ENCODE measurements at regions not wholly inside any gene's neighbourhood (a gene's known extent, or its start where the extent isn't known, plus 50 kb on each side); places are given as distances from the start of the nearest gene placed in this dataset.
"Not testable (repeated sequence)": the region's sequence is repeated elsewhere in the genome, so short reads cannot be mapped to it uniquely, and the experiment has no call there.

DNA sequence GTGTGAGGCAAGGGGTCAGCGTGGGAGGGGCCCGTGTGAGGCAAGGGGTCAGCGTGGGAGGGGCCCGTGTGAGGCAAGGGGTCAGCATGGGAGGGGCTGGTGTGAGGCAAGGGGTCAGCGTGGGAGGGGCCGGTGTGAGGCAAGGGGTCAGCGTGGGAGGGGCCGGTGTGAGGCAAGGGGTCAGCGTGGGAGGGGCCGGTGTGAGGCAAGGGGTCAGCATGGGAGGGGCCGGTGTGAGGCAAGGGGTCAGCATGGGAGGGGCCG lies 119.2 kb downstream of the SEPTIN14 start:
- H3K27ac Mint-ChIP-seq; H3K4me3 Mint-ChIP-seq; ATAC-seq; H3K9me3 ChIP-seq (ENCODE audit: control insufficient read depth, low read length, poor library complexity, severe bottlenecking); H3K36me3 Mint-ChIP-seq (ENCODE audit: low read depth); H3K4me1 Mint-ChIP-seq; DNase-seq; H3K27me3 Mint-ChIP-seq: not testable (repeated sequence)

DNA sequence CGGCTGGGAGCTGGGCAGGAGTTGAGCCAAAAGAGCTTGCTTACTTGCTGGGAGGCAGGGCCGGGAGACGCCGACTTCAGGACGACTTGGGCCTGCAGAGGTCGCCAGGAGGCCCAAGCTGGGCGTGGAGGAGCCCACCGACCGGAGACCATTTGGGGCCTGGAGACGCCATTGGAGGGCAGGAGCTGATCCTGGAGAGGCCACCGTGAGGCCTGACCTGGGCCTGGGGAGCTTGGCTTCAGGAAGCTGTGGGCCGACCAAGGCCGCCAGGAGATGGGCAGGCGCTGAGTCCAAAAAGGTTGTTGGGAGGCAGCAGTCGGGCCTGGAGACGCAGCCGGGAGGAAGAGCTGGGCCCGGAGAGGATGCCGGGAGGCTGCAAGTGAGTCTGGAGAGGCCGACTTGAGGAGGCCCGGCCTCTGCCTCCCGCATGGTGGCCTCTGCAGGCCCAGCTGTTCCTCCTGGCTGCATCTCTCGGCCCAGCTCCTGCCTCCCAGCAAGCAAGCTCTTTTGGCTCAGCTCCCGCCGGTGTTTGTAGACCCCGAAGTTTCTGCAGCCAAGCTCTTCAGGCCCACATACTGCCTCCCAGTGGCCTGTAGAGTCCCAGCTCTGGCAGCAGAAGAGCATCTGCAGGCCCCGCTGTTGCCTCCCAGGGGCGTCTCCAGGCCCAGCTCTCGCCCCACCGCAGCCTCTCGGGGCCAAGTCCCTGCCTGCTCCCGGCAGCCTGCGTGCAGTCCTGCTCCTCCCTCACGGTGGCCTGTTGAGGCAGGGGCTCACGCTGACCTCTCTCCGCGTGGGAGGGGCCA lies 119.7 kb downstream of the SEPTIN14 start:
- H3K9me3 ChIP-seq (ENCODE audit: control insufficient read depth, low read length, poor library complexity, severe bottlenecking); H3K4me3 Mint-ChIP-seq; H3K27me3 Mint-ChIP-seq; H3K4me1 Mint-ChIP-seq; H3K27ac Mint-ChIP-seq; H3K36me3 Mint-ChIP-seq (ENCODE audit: low read depth); DNase-seq; ATAC-seq: not testable (repeated sequence)

GRCh38 chr7:55741721-55742631 lies 120.6 kb downstream of the SEPTIN14 start:
- not testable (repeated sequence) for H3K9me3 ChIP-seq (ENCODE audit: control insufficient read depth, low read length, poor library complexity, severe bottlenecking); H3K4me3 Mint-ChIP-seq; H3K36me3 Mint-ChIP-seq (ENCODE audit: low read depth); H3K4me1 Mint-ChIP-seq; H3K27ac Mint-ChIP-seq; ATAC-seq; H3K27me3 Mint-ChIP-seq; DNase-seq

- ATAC-seq; H3K4me1 Mint-ChIP-seq; H3K27ac Mint-ChIP-seq; DNase-seq; H3K27me3 Mint-ChIP-seq; H3K9me3 ChIP-seq (ENCODE audit: control insufficient read depth, low read length, poor library complexity, severe bottlenecking); H3K36me3 Mint-ChIP-seq (ENCODE audit: low read depth); H3K4me3 Mint-ChIP-seq: not testable (repeated sequence)
Measured at GRCh38 chr7:55740633-55741250, 121.8 kb downstream of the SEPTIN14 start.

- not testable (repeated sequence) for H3K36me3 Mint-ChIP-seq (ENCODE audit: low read depth); H3K9me3 ChIP-seq (ENCODE audit: control insufficient read depth, low read length, poor library complexity, severe bottlenecking); H3K27ac Mint-ChIP-seq; ATAC-seq; H3K27me3 Mint-ChIP-seq; H3K4me3 Mint-ChIP-seq; DNase-seq; H3K4me1 Mint-ChIP-seq
Measured at GRCh38 chr7:55740053-55740452, 122.5 kb downstream of the SEPTIN14 start.

DNA sequence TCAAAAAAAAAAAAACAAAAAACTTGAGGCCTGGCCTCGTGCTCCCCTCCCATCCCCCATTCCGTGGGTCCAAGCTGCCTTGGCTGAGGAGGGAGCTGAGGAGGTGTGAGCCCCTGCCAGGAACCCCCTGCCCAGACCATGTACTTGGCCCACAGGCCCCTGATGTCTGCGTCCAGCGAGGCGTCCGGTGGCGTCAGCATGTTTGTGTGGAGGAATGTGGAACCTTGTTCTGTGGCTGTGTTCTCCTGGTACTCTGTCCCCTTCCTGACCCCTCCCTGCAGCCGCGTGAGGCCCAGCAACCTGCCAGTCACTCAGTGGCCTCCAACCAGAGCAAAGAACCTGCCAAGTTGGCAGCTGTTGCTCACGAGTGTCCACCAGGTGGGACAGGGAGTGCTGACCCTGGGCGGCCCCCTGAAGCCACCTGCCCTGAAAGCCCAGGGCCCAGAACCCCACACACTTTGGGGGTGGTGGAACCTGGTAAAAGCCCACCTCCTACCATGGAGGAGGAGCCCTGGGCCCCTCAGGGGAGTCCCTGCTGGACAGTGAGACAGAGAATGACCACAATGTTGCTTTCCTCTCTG lies 125.8 kb downstream of the SEPTIN14 start:
- not testable (repeated sequence) for H3K9me3 ChIP-seq (ENCODE audit: control insufficient read depth, low read length, poor library complexity, severe bottlenecking); H3K27ac Mint-ChIP-seq; DNase-seq; H3K4me3 Mint-ChIP-seq; ATAC-seq; H3K36me3 Mint-ChIP-seq (ENCODE audit: low read depth); H3K4me1 Mint-ChIP-seq; H3K27me3 Mint-ChIP-seq

GRCh38 chr7:55733241-55734140 lies 129.1 kb downstream of the SEPTIN14 start:
- H3K4me3 Mint-ChIP-seq: no peak overlapping the region
- DNase-seq (no peak), ATAC-seq (no peak)
- H3K27me3 Mint-ChIP-seq: no peaks in the 10 kb centered on the region
- no peaks in the 10 kb centered on the region for H3K36me3 Mint-ChIP-seq (ENCODE audit: low read depth)
- H3K9me3 ChIP-seq (ENCODE audit: control insufficient read depth, low read length, poor library complexity, severe bottlenecking): no peaks in the 10 kb centered on the region
- H3K27ac Mint-ChIP-seq: no peak overlapping the region
- H3K4me1 Mint-ChIP-seq: no peaks in the 10 kb centered on the region

DNA sequence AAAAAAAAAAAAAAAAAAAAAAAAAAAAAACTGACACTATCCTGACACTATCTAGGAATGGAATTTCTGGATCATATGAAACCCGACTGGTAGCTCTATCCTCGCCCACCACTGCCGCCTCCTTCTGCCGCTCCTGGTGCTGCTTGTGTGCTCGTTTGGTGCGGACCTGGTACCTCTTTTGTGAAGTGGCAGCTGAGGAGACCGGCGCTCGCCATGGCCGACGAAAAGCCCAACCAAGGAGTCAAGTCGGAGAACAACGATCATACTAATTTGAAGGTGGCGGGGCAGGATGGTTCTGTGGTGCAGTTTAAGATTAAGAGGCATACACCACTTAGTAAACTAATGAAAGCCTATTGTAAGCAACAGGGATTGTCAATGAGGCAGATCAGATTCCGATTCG lies 130.6 kb downstream of the SEPTIN14 start:
- ATAC-seq (no peak), DNase-seq (no peak)
- H3K27ac Mint-ChIP-seq: no peak overlapping the region
- H3K27me3 Mint-ChIP-seq: peaks cover 4% of the 10 kb centered on the region
- no peaks in the 10 kb centered on the region for H3K4me1 Mint-ChIP-seq
- no peak overlapping the region for H3K4me3 Mint-ChIP-seq
- no peaks in the 10 kb centered on the region for H3K9me3 ChIP-seq (ENCODE audit: control insufficient read depth, low read length, poor library complexity, severe bottlenecking)
- no peaks in the 10 kb centered on the region for H3K36me3 Mint-ChIP-seq (ENCODE audit: low read depth)

DNA sequence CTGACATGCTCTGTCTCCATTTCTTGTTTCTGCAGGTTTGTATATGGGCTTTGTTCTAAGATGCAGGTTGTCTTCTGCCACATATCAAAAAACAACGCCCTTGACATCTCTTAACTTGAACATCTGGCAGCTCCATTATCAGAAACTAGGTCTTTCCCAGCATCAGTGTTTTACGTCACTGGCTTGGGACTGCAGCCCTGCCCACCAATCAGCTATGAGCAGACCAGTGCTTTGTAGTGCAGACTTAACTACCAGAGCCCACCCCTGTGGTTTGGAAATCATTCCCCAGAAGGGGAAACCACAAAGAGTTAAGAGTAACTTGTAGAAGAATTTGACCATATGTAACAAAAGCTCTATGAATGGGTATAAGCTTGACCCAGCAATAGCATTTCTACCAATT lies 132.4 kb downstream of the SEPTIN14 start:
- no peaks in the 10 kb centered on the region for H3K4me1 Mint-ChIP-seq
- H3K27me3 Mint-ChIP-seq: peaks cover 7% of the 10 kb centered on the region
- no peaks in the 10 kb centered on the region for H3K36me3 Mint-ChIP-seq (ENCODE audit: low read depth)
- H3K9me3 ChIP-seq (ENCODE audit: control insufficient read depth, low read length, poor library complexity, severe bottlenecking): no peaks in the 10 kb centered on the region
- no peak overlapping the region for H3K27ac Mint-ChIP-seq
- H3K4me3 Mint-ChIP-seq: no peak overlapping the region
- ATAC-seq: no peak
- no peak for DNase-seq

- ATAC-seq (no peak), DNase-seq (no peak)
- H3K27me3 Mint-ChIP-seq: peaks cover 12% of the 10 kb centered on the region
- H3K4me3 Mint-ChIP-seq: no peak overlapping the region
- no peak overlapping the region for H3K27ac Mint-ChIP-seq
- no peaks in the 10 kb centered on the region for H3K36me3 Mint-ChIP-seq (ENCODE audit: low read depth)
- no peaks in the 10 kb centered on the region for H3K9me3 ChIP-seq (ENCODE audit: control insufficient read depth, low read length, poor library complexity, severe bottlenecking)
- peaks cover 3% of the 10 kb centered on the region for H3K4me1 Mint-ChIP-seq
Measured at GRCh38 chr7:55723621-55723941, 139.0 kb downstream of the SEPTIN14 start.

- H3K27me3 Mint-ChIP-seq: peaks cover 12% of the 10 kb centered on the region
- not testable (repeated sequence) for H3K4me1 Mint-ChIP-seq; DNase-seq; H3K36me3 Mint-ChIP-seq (ENCODE audit: low read depth); H3K9me3 ChIP-seq (ENCODE audit: control insufficient read depth, low read length, poor library complexity, severe bottlenecking); H3K4me3 Mint-ChIP-seq; H3K27ac Mint-ChIP-seq
- peak; percentile 77 for ATAC-seq
Measured at GRCh38 chr7:55722874-55723620, 139.5 kb downstream of the SEPTIN14 start.

GRCh38 chr7:55721004-55721403 lies 141.5 kb downstream of the SEPTIN14 start:
- H3K36me3 Mint-ChIP-seq (ENCODE audit: low read depth); H3K4me1 Mint-ChIP-seq: not testable (repeated sequence)

More at GRCh38 chr7:55721004-55721403, 141.5 kb downstream of the SEPTIN14 start:
- not testable (repeated sequence) for DNase-seq; ATAC-seq; H3K27ac Mint-ChIP-seq; H3K4me3 Mint-ChIP-seq; H3K27me3 Mint-ChIP-seq; H3K9me3 ChIP-seq (ENCODE audit: control insufficient read depth, low read length, poor library complexity, severe bottlenecking)

Measured in T-helper 17 cell (primary cell).